DND-41 (cell line): ENCODE measurements at regions not wholly inside any gene's neighbourhood (a gene's known extent, or its start where the extent isn't known, plus 50 kb on each side); places are given as distances from the start of the nearest gene placed in this dataset.

Source experiments
- ATAC-seq: fragments of 200-7000 bp; cut with Tn5 transposase; 3 replicates; pipeline ENCODE4 v1.9.1; 2021; ENCODE audit warnings: low read depth; ENCODE audit not compliant: insufficient read depth
- DNase-seq: peaks from one replicate; pipeline ENCODE4 v3.0.0-alpha.2; 2020
- H2AFZ ChIP-seq: 2 replicates; pipeline ENCODE4 v1.6.0; 2012; ENCODE audit warnings: low read depth, low read length
- H3K27ac ChIP-seq: 2 replicates; pipeline ENCODE4 v1.5.1; 2012; ENCODE audit warnings: low read length, inconsistent platforms
- H3K27me3 ChIP-seq: fragments of 200-600 bp; sonication (generic); 2 replicates; pipeline ENCODE4 v1.6.0; 2012; ENCODE audit warnings: low read length, mild to moderate bottlenecking, inconsistent platforms; ENCODE audit not compliant: insufficient read depth, poor library complexity
- H3K36me3 ChIP-seq: 2 replicates; pipeline ENCODE4 v1.5.1; 2012; ENCODE audit warnings: low read length, inconsistent platforms; ENCODE audit not compliant: insufficient read depth
- H3K4me1 ChIP-seq: 2 replicates; pipeline ENCODE4 v1.5.1; 2012; ENCODE audit warnings: mild to moderate bottlenecking, low read length; ENCODE audit not compliant: insufficient read depth
- H3K4me2 ChIP-seq: 2 replicates; pipeline ENCODE4 v1.6.0; 2012; ENCODE audit warnings: mild to moderate bottlenecking, moderate library complexity, low read length, inconsistent platforms; ENCODE audit not compliant: insufficient read depth
- H3K4me3 ChIP-seq, 2 experiments: fragments of 200-600 bp in 1 of 2; shearing (Covaris generic) in 1 of 2; 2 replicates each; pipeline ENCODE4 v1.5.1; 2012 to 2016; ENCODE audit warnings: inconsistent platforms in 2 of 2, low read length in 2 of 2, mild to moderate bottlenecking in 2 of 2, low read depth in 1 of 2, moderate library complexity in 1 of 2
- H3K79me2 ChIP-seq: 2 replicates; pipeline ENCODE4 v1.6.0; 2012; ENCODE audit warnings: low read length, inconsistent platforms; ENCODE audit not compliant: insufficient read depth
- H3K9ac ChIP-seq: 2 replicates; pipeline ENCODE4 v1.6.0; 2012; ENCODE audit warnings: low read depth, mild to moderate bottlenecking, inconsistent platforms, low read length, moderate library complexity
- H3K9me3 ChIP-seq: 2 replicates; pipeline ENCODE4 v1.5.1; 2012; ENCODE audit warnings: low read length, moderate library complexity, mild to moderate bottlenecking, inconsistent platforms; ENCODE audit not compliant: insufficient read depth, severe bottlenecking
- H4K20me1 ChIP-seq: 2 replicates; pipeline ENCODE4 v1.6.0; 2012; ENCODE audit warnings: low read length; ENCODE audit not compliant: insufficient read depth
- EZH2 ChIP-seq: IDR thresholded peaks from 3 replicates; pipeline ENCODE4 v1.6.1; 2012; ENCODE audit warnings: borderline replicate concordance, low read depth, mild to moderate bottlenecking, moderate library complexity, low read length, inconsistent platforms; ENCODE audit not compliant: severe bottlenecking
- TF ChIP-seq, protein P1 (sequence below): IDR thresholded peaks from 2 replicates; pipeline ENCODE4 v1.5.1; 2012; ENCODE audit warnings: borderline replicate concordance, low read length, moderate library complexity, mild to moderate bottlenecking; ENCODE audit not compliant: poor library complexity, severe bottlenecking; ENCODE audit errors: extremely low read depth

DNA sequence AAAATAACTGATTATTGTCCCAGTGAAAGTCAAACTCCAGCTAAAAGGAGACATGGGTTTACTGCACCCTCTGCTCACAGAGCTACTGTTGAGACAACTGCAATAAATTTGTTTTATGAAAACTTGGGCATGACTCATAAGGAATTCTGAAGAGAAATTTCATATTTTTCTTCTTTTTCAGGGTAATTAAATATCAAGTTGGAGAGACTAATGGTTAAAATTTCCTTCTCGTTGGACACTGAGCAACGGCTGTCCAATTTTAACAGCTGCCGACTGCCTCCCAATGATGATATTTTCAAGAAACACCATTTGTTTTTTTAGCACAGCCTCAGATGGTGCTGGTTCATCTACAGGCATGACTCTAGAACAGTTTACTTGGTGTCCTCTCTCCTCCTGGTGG, 259.2 kb upstream of the RGMB start:
- ATAC-seq (no peak), DNase-seq (no peak)
- Histone ChIP-seq H3K4me3 (no peak overlapping the region), H4K20me1 (no peaks in the 10 kb centered on the region), H2AFZ (no peak overlapping the region), H3K79me2 (no peaks in the 10 kb centered on the region), H3K9ac (no peak overlapping the region), H3K4me2 (no peak overlapping the region), H3K9me3 (no peaks in the 10 kb centered on the region), H3K36me3 (no peaks in the 10 kb centered on the region), H3K27me3 (no peaks in the 10 kb centered on the region), H3K4me1 (no peaks in the 10 kb centered on the region), H3K27ac (no peak overlapping the region)
- no peak for TF ChIP-seq EZH2
- TF ChIP-seq, protein P1, sequence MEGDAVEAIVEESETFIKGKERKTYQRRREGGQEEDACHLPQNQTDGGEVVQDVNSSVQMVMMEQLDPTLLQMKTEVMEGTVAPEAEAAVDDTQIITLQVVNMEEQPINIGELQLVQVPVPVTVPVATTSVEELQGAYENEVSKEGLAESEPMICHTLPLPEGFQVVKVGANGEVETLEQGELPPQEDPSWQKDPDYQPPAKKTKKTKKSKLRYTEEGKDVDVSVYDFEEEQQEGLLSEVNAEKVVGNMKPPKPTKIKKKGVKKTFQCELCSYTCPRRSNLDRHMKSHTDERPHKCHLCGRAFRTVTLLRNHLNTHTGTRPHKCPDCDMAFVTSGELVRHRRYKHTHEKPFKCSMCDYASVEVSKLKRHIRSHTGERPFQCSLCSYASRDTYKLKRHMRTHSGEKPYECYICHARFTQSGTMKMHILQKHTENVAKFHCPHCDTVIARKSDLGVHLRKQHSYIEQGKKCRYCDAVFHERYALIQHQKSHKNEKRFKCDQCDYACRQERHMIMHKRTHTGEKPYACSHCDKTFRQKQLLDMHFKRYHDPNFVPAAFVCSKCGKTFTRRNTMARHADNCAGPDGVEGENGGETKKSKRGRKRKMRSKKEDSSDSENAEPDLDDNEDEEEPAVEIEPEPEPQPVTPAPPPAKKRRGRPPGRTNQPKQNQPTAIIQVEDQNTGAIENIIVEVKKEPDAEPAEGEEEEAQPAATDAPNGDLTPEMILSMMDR, result no peak

DNA sequence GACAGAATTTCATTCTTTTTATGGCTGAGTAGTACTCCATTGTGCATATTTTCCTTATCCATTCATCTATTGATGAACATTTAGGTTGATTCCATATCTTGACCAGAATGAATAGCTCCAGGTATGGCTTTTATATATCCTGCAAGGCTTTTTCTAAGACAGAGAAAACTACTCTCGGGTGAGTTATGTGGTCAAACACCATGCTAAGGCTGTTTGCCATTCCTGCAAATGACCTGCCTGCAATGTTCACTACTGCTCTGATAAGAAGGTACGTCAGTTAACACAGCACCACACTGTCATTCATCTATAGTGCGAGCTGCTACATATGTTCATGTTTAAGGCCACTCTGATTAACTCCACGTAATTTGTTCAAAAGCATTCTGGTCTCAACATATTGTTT, 256.8 kb upstream of the RGMB start:
- H3K9ac ChIP-seq, result no peak overlapping the region
- no peak overlapping the region for H3K27ac ChIP-seq
- no peaks in the 10 kb centered on the region for H3K27me3 ChIP-seq
- H3K4me1 ChIP-seq, result no peaks in the 10 kb centered on the region
- H3K4me2 ChIP-seq, result no peak overlapping the region
- H3K9me3 ChIP-seq, result no peaks in the 10 kb centered on the region
- DNase-seq (no peak), ATAC-seq (no peak)
- H2AFZ ChIP-seq, result no peak overlapping the region
- no peaks in the 10 kb centered on the region for H3K79me2 ChIP-seq
- H4K20me1 ChIP-seq, result no peaks in the 10 kb centered on the region
- H3K4me3 ChIP-seq, result no peak overlapping the region
- TF ChIP-seq, protein P1, result no peak
- no peak for TF ChIP-seq EZH2
- H3K36me3 ChIP-seq, result no peaks in the 10 kb centered on the region

DNA sequence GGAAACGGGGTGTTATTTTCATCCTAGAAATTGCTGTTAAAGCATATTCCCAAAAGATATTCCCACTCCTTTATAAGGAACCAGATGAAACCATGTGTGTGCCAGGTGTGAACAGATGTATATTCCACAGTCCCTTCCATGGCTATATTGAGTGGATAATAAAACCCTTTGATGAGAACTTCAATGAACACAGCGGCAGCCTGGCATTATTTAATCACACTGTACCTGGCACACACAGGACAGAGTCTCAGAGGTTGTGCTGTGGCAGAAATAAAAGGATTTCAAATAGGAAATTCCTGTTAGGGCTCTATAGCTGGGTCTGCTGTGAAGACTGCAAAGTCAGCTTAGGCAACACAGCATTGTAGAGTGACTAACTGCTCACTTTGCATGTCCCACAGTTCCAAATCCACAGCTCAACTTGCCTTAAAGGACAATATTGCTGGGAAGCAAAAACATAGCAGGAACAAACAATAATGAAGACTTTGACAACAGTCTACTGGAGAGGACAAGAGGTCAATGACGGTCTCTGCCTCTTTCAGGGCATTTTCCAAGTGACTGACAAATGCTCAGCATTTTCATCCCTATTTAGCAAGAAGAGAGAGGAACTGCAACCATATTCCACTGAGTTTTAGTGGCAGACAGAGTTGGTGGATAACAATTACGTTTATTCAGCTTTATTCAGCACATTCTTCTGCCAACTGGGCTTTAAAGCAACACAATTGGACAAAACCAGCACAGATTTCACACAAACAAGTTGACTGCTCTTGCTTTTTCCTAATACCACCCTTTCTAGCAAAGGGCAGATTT, 255.7 kb upstream of the RGMB start:
- Histone ChIP-seq H3K4me2 (no peak overlapping the region), H3K4me1 (no peaks in the 10 kb centered on the region), H3K36me3 (no peaks in the 10 kb centered on the region), H2AFZ (no peak overlapping the region), H3K79me2 (no peaks in the 10 kb centered on the region), H3K27me3 (no peaks in the 10 kb centered on the region), H3K9ac (no peak overlapping the region), H4K20me1 (no peaks in the 10 kb centered on the region), H3K9me3 (no peaks in the 10 kb centered on the region), H3K4me3 (no peak overlapping the region), H3K27ac (no peak overlapping the region)
- no peak for ATAC-seq
- no peak for DNase-seq
- TF ChIP-seq EZH2, result no peak
- TF ChIP-seq, protein P1, result no peak
